Large intestine (tissue), 3 donors: ENCODE measurements at regions not wholly inside any gene's neighbourhood (a gene's known extent, or its start where the extent isn't known, plus 50 kb on each side); places are given as distances from the start of the nearest gene placed in this dataset.

ENCODE experiments used
- DNase-seq, 2 donors: peaks; one replicate each; pipeline versions ENCODE4 v3.0.0 to v3.0.0-alpha.2; 2013
- H3K27ac ChIP-seq: one replicate; pipeline ENCODE4 v1.5.1; 2013; ENCODE audit warnings: low read length
- H3K27me3 ChIP-seq: 2 replicates; pipeline ENCODE4 v1.6.1; 2013; ENCODE audit warnings: low read length; ENCODE audit not compliant: control insufficient read depth, insufficient read depth
- H3K36me3 ChIP-seq: 2 replicates; pipeline ENCODE4 v1.6.1; 2013; ENCODE audit warnings: low read length; ENCODE audit not compliant: control insufficient read depth, insufficient read depth
- H3K4me1 ChIP-seq: one replicate; pipeline ENCODE4 v1.6.1; 2013; ENCODE audit warnings: low read length; ENCODE audit not compliant: control insufficient read depth, insufficient read depth
- H3K4me3 ChIP-seq: one replicate; pipeline ENCODE4 v1.5.1; 2013; ENCODE audit warnings: low read length
- H3K9me3 ChIP-seq: one replicate; pipeline ENCODE4 v1.6.1; 2013; ENCODE audit warnings: mild to moderate bottlenecking, low read depth, low read length, moderate library complexity; ENCODE audit not compliant: control insufficient read depth
- WGBS: methylation state at CpG from one replicate; pipeline ENCODE4 v1.1.5; 2013; ENCODE audit warnings: low lambda C conversion rate; ENCODE audit not compliant: insufficient coverage; 5-methylcytosine and 5-hydroxymethylcytosine counted together

- no peak for DNase-seq
- no peaks in the 10 kb centered on the region for H3K4me1 ChIP-seq
- WGBS, result 82% methylated on average over 2 of the region's 3 CpGs
- no peak overlapping the region for H3K27ac ChIP-seq
- no peaks in the 10 kb centered on the region for H3K36me3 ChIP-seq
- no peak overlapping the region for H3K4me3 ChIP-seq
- H3K27me3 ChIP-seq, result peaks cover 2% of the 10 kb centered on the region
- H3K9me3 ChIP-seq, result no peaks in the 10 kb centered on the region
These were observed 376.5 kb upstream of the DAB1 start for GRCh38 chr1:57800376-57800775.

- WGBS, result 40% methylated on average over 3 of the region's 4 CpGs
- Histone ChIP-seq H3K9me3 (no peaks in the 10 kb centered on the region), H3K27ac (no peak overlapping the region), H3K4me3 (no peak overlapping the region), H3K36me3 (no peaks in the 10 kb centered on the region), H3K4me1 (no peaks in the 10 kb centered on the region), H3K27me3 (no peaks in the 10 kb centered on the region)
- DNase-seq, result no peak
These were observed 375.7 kb upstream of the DAB1 start for GRCh38 chr1:57799490-57800115.

- Histone ChIP-seq H3K9me3 (no peaks in the 10 kb centered on the region), H3K27me3 (no peaks in the 10 kb centered on the region), H3K27ac (no peak overlapping the region), H3K36me3 (no peaks in the 10 kb centered on the region), H3K4me3 (no peak overlapping the region), H3K4me1 (no peaks in the 10 kb centered on the region)
- DNase-seq, result no peak
- no CpG with 5 or more reads among the region's 1 CpG for WGBS
These were observed 374.7 kb upstream of the DAB1 start for GRCh38 chr1:57798543-57798942.

- H3K4me3 ChIP-seq, result no peak overlapping the region
- no peaks in the 10 kb centered on the region for H3K9me3 ChIP-seq
- 50% methylated on average over 3 of the region's 3 CpGs for WGBS
- H3K27ac ChIP-seq, result no peak overlapping the region
- no peaks in the 10 kb centered on the region for H3K4me1 ChIP-seq
- no peak for DNase-seq
- H3K36me3 ChIP-seq, result no peaks in the 10 kb centered on the region
- no peaks in the 10 kb centered on the region for H3K27me3 ChIP-seq
These were observed 373.2 kb upstream of the DAB1 start for GRCh38 chr1:57797084-57797483.

- no peaks in the 10 kb centered on the region for H3K36me3 ChIP-seq
- H3K4me1 ChIP-seq, result no peaks in the 10 kb centered on the region
- no peaks in the 10 kb centered on the region for H3K9me3 ChIP-seq
- WGBS, result no CpG with 5 or more reads among the region's 2 CpGs
- no peak overlapping the region for H3K4me3 ChIP-seq
- no peaks in the 10 kb centered on the region for H3K27me3 ChIP-seq
- H3K27ac ChIP-seq, result no peak overlapping the region
- no peak for DNase-seq
These were observed 372.8 kb upstream of the DAB1 start for GRCh38 chr1:57796616-57797015.

- no peaks in the 10 kb centered on the region for H3K4me1 ChIP-seq
- no peaks in the 10 kb centered on the region for H3K27me3 ChIP-seq
- no peaks in the 10 kb centered on the region for H3K9me3 ChIP-seq
- no peak for DNase-seq
- H3K27ac ChIP-seq, result no peak overlapping the region
- 100% methylated on average over 1 of the region's 5 CpGs for WGBS
- H3K4me3 ChIP-seq, result no peak overlapping the region
- no peaks in the 10 kb centered on the region for H3K36me3 ChIP-seq
These were observed 372.0 kb upstream of the DAB1 start for GRCh38 chr1:57795886-57796285.

- Histone ChIP-seq H3K4me3 (no peak overlapping the region), H3K4me1 (no peaks in the 10 kb centered on the region)
- no CpG with 5 or more reads among the region's 2 CpGs for WGBS
These were observed 370.2 kb upstream of the DAB1 start for GRCh38 chr1:57794078-57794477.

GRCh38 chr1:57791497-57791896, 367.6 kb upstream of the DAB1 start:
- Histone ChIP-seq H3K27me3 (no peaks in the 10 kb centered on the region), H3K4me1 (no peaks in the 10 kb centered on the region), H3K9me3 (no peaks in the 10 kb centered on the region), H3K4me3 (no peak overlapping the region), H3K36me3 (no peaks in the 10 kb centered on the region), H3K27ac (no peak overlapping the region)
- 56% methylated on average over 1 of the region's 3 CpGs for WGBS
- DNase-seq, result no peak

More at GRCh38 chr1:57794078-57794477, 370.2 kb upstream of the DAB1 start:
- Histone ChIP-seq H3K36me3 (no peaks in the 10 kb centered on the region), H3K27ac (no peak overlapping the region), H3K27me3 (no peaks in the 10 kb centered on the region), H3K9me3 (no peaks in the 10 kb centered on the region)
- no peak for DNase-seq

GRCh38 chr1:57789936-57790335, 366.1 kb upstream of the DAB1 start:
- 90% methylated on average over 2 of the region's 5 CpGs for WGBS
- no peak for DNase-seq
- H3K36me3 ChIP-seq, result no peaks in the 10 kb centered on the region

GRCh38 chr1:57788313-57788712, 364.5 kb upstream of the DAB1 start:
- H3K9me3 ChIP-seq, result no peaks in the 10 kb centered on the region
- H3K27me3 ChIP-seq, result no peaks in the 10 kb centered on the region
- WGBS, result 83% methylated on average over 1 of the region's 1 CpG
- no peaks in the 10 kb centered on the region for H3K36me3 ChIP-seq
- no peak overlapping the region for H3K27ac ChIP-seq
- no peaks in the 10 kb centered on the region for H3K4me1 ChIP-seq
- DNase-seq, result no peak
- no peak overlapping the region for H3K4me3 ChIP-seq

More at GRCh38 chr1:57789936-57790335, 366.1 kb upstream of the DAB1 start:
- H3K4me3 ChIP-seq, result no peak overlapping the region
- no peak overlapping the region for H3K27ac ChIP-seq
- H3K9me3 ChIP-seq, result no peaks in the 10 kb centered on the region
- no peaks in the 10 kb centered on the region for H3K27me3 ChIP-seq
- no peaks in the 10 kb centered on the region for H3K4me1 ChIP-seq

GRCh38 chr1:57784356-57784755, 360.5 kb upstream of the DAB1 start:
- 60% methylated on average over 1 of the region's 1 CpG for WGBS

More at GRCh38 chr1:57784356-57784755, 360.5 kb upstream of the DAB1 start:
- no peaks in the 10 kb centered on the region for H3K4me1 ChIP-seq
- H3K4me3 ChIP-seq, result no peak overlapping the region
- no peaks in the 10 kb centered on the region for H3K36me3 ChIP-seq
- H3K9me3 ChIP-seq, result no peaks in the 10 kb centered on the region
- H3K27me3 ChIP-seq, result no peaks in the 10 kb centered on the region
- H3K27ac ChIP-seq, result no peak overlapping the region
- DNase-seq, result no peak
